ENCODE measurements at regions not wholly inside any gene's neighbourhood (a gene's known extent, or its start where the extent isn't known, plus 50 kb on each side); places are given as distances from the start of the nearest gene placed in this dataset.

DNA sequence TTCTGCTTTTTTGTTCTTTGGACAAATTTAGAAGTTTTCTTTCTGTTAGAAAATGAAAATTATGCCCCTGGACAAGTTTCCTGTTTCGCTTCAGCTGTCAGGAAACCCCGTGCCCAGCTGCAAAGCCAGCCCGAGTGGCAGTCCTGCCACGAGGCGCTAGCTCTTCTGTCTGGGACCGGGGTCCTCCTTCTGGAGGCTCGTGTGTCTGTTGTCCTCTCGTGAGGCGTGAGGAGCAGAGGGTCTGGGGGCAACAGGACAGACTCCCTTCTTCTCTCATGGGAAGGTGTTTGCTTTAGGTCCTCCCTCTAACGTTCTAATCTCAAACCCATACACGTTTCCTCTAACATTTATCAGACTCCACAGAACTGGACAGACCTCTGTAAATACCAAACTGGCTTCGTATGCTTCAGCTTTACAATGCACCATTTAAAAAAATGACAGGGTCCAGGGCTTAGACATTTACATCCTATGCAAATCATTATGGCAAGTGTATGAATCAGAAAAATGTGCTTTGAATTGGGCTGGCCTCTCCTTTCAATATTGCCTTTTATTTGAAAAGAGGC is 184.5 kb upstream of the SHH start:
- Histone ChIP-seq H3K4me1 (no peaks in the 10 kb centered on the region), H3K27ac (no peak overlapping the region), H3K27me3 (peaks cover 0 to 23% (median 3%) of the 10 kb centered on the region in 7 donors), H3K36me3 (no peaks in the 10 kb centered on the region), H3K4me3 (no peak overlapping the region), H3K9me3 (no peaks in the 10 kb centered on the region)
- intact Hi-C loops (cut with DNase I): no loop called here
- DNase-seq: no peak
- TF ChIP-seq, protein P1, sequence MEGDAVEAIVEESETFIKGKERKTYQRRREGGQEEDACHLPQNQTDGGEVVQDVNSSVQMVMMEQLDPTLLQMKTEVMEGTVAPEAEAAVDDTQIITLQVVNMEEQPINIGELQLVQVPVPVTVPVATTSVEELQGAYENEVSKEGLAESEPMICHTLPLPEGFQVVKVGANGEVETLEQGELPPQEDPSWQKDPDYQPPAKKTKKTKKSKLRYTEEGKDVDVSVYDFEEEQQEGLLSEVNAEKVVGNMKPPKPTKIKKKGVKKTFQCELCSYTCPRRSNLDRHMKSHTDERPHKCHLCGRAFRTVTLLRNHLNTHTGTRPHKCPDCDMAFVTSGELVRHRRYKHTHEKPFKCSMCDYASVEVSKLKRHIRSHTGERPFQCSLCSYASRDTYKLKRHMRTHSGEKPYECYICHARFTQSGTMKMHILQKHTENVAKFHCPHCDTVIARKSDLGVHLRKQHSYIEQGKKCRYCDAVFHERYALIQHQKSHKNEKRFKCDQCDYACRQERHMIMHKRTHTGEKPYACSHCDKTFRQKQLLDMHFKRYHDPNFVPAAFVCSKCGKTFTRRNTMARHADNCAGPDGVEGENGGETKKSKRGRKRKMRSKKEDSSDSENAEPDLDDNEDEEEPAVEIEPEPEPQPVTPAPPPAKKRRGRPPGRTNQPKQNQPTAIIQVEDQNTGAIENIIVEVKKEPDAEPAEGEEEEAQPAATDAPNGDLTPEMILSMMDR (IDR thresholded peaks at IDR 0.05): no peak
- no peak for ATAC-seq
- WGBS, 2 donors: 57 to 61% methylated on average over 12 of the region's 12 CpGs

DNA sequence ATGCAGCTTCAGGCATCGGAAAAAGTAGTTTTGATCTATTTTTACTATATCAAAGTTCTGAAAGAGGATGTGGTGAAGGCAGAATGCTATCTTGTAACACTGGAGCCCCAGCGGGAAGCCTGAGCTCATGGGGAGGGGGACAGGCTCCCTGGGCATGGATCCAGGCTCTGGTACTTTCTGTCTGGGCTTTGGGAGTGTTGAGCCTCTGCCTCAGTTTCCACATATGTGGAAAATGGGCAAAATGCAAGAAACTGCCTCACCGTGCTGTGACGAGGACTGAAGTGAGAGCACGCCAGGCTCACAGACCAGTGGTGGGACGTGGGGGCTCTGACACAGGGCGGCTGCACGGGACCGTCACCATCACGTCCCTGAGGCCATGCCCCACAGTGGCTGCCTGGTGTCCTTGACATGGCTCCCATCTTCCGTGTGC is 182.9 kb upstream of the SHH start:
- no peaks in the 10 kb centered on the region for H3K36me3 ChIP-seq
- no peak for DNase-seq
- TF ChIP-seq, protein P1 (IDR thresholded peaks at IDR 0.05): no peak
- H3K27me3 ChIP-seq: peaks cover 0 to 16% (median 3%) of the 10 kb centered on the region in 7 donors
- H3K9me3 ChIP-seq: no peaks in the 10 kb centered on the region
- H3K4me1 ChIP-seq: no peaks in the 10 kb centered on the region
- 73 to 77% methylated on average over 10 to 11 of the region's 11 CpGs for WGBS, 2 donors
- intact Hi-C loops (cut with DNase I): no loop called here
- no peak overlapping the region for H3K27ac ChIP-seq
- no peak for ATAC-seq
- no peak overlapping the region for H3K4me3 ChIP-seq

DNA sequence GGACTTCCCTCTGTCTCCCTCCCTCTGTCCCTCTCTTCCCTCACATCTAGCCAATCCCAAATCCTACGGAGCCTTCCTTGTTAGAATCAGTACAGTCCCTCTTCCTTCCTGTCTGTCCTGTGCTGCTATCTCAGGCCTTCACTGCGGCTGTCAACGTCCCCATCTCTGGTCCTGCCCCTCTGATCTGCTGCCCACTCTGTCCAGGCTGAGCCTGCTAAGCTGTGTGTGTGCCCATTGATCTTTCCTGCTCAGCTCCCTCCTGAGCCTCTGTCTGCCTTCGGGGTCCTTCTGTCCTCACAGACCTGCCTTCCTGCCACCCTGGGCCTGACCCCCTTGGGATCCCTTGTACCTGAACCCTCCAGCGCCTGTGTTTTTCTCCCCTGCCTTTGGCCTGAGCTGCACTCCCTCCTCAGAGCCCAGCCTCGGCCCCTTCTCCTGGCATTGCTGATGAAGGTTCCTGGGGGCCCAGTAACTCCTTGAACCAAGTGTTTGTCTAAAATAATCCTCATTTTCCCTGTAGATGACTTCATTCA is 182.1 kb upstream of the SHH start:
- Histone ChIP-seq H3K27me3 (peaks cover 0 to 16% (median 3%) of the 10 kb centered on the region in 7 donors), H3K9me3 (no peaks in the 10 kb centered on the region), H3K27ac (no peak overlapping the region), H3K4me3 (no peak overlapping the region), H3K4me1 (no peaks in the 10 kb centered on the region), H3K36me3 (no peaks in the 10 kb centered on the region)
- DNase-seq (no peak), ATAC-seq (peak in 1 of 8 donors; percentile 38)
- intact Hi-C loops (cut with DNase I): no loop called here
- WGBS, 2 donors: 46 to 49% methylated on average over 6 of the region's 6 CpGs
- TF ChIP-seq, protein P1 (IDR thresholded peaks at IDR 0.05): no peak

- WGBS, 2 donors: 72 to 78% methylated on average over 25 of the region's 25 CpGs
- Histone ChIP-seq H3K36me3 (no peaks in the 10 kb centered on the region), H3K4me3 (no peak overlapping the region), H3K27ac (no peak overlapping the region), H3K4me1 (no peaks in the 10 kb centered on the region), H3K9me3 (no peaks in the 10 kb centered on the region), H3K27me3 (peaks cover 0 to 13% (median 3%) of the 10 kb centered on the region in 7 donors)
- TF ChIP-seq, protein P1 (IDR thresholded peaks at IDR 0.05): no peak
- ATAC-seq (peak in 1 of 8 donors; percentile 38), DNase-seq (no peak)
- intact Hi-C loops (cut with DNase I): no loop called here
These were observed 181.4 kb upstream of the SHH start for GRCh38 chr7:155993420-155994278.

Data from heart right ventricle (tissue), 16 donors.